Left kidney (tissue), 1 donor: ENCODE measurements at regions not wholly inside any gene's neighbourhood (a gene's known extent, or its start where the extent isn't known, plus 50 kb on each side); places are given as distances from the start of the nearest gene placed in this dataset.
"Not testable (repeated sequence)": the region's sequence is repeated elsewhere in the genome, so short reads cannot be mapped to it uniquely, and the experiment has no call there.

Source experiments
- DNase-seq: peaks from one replicate; pipeline ENCODE4 v3.0.0-alpha.2; 2013

GRCh38 chr2:195343942-195344530 is 313.0 kb upstream of the SLC39A10 start:
- DNase-seq, result no peak

DNA sequence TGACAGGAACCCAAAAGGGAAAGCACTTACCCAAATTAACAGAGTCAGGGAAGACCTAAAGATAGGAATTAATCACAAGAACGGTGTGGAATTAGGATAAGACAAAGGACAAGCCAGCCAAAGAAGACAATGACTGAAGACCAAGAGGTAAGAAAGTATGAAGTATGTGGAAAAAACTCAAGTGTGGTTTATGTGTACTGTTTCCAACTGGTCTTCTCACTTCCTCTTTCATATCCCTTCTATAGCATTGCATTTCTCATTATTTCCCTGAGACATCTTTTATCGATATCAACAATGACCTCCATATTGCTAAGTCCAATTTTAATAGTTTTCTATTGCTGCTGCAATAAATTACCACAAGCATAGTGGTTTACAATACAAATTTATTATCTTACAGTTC is 313.5 kb upstream of the SLC39A10 start:
- no peak for DNase-seq

DNA sequence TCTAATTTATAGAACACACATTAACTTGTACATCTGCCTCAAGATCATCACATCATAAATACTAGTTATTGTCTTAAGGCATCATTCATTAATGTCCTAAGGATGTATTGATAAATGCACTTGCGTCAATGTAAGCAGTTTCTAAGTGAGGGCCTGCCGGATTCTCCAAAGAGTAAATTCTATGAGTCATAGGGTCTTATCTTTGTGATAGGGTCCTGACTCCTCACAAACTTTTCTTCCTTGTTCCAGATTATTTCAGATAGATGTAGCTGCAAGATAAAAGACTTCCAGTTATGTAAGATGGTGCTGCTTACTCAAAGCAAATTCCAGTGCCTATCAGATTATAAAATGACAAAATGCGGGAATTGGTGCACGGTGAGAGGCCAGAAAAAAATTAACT is 315.0 kb upstream of the SLC39A10 start:
- DNase-seq, result no peak

GRCh38 chr2:195338856-195339255 is 318.2 kb upstream of the SLC39A10 start:
- DNase-seq, result no peak

GRCh38 chr2:195337597-195337996 is 319.4 kb upstream of the SLC39A10 start:
- DNase-seq, result no peak

- DNase-seq, result no peak
Measured at GRCh38 chr2:195333869-195334268, 323.2 kb upstream of the SLC39A10 start.

- DNase-seq, result no peak
Measured at GRCh38 chr2:195331966-195332365, 325.1 kb upstream of the SLC39A10 start.

DNA sequence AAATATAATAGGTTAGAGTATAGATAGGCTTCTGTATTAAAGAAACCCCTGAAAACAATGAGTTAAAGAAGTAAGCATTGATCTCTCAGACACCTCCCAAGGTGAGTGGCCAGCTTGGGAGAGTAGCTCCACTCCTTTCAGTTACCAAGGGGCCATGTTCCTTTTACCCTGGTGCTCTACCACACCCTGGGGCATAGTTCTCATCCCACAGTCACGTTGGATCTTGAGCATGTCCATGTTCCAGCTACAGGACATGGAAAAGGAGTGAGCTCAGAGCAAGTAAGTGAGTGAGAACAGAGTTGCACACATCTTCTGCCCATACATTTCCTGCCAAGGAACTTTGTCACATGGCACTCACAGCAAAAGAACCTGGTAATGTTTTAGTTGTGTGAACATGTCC is 325.9 kb upstream of the SLC39A10 start:
- no peak for DNase-seq

DNA sequence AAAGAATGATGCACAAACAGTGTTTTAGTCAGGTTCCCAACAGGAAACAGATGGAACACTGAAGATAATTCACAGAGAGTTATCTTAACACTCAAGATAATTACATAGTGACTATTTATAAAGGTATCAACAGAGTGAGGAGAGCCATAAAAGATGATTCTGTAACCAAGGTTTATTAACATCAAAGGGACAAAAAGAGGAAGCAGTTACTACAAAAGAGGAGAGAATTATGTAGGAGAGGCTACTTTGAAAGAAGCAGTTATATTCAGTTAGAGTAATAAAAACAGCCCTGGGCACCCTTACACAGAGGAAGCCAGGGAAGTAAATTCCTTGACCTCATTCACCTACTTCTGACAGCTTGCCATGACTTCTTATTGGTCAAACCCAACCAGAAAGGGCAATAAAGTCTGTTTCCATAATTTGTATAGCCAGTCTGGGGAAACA is 326.5 kb upstream of the SLC39A10 start:
- no peak for DNase-seq

DNA sequence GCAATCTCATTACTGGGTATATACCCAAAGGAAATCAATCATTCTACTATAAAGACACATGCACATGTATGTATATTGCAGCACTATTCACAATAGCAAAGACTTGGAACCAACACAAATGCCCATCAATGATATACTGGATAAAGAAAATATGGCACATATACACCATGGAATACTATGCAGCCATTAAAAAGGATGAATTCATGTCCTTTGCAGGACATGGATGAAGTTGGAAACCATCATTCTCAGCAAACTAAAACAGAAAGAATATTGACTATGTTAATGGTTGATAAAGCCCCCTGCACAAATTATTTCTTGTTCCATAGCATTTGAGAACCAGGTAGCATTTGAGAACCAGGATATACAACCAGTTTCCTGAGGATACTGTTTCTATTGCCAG is 327.2 kb upstream of the SLC39A10 start:
- not testable (repeated sequence) for DNase-seq

GRCh38 chr2:195326537-195326936 is 330.5 kb upstream of the SLC39A10 start:
- no peak for DNase-seq

- peak; percentile 30 for DNase-seq
Measured at GRCh38 chr2:195322324-195322723, 334.7 kb upstream of the SLC39A10 start.

DNA sequence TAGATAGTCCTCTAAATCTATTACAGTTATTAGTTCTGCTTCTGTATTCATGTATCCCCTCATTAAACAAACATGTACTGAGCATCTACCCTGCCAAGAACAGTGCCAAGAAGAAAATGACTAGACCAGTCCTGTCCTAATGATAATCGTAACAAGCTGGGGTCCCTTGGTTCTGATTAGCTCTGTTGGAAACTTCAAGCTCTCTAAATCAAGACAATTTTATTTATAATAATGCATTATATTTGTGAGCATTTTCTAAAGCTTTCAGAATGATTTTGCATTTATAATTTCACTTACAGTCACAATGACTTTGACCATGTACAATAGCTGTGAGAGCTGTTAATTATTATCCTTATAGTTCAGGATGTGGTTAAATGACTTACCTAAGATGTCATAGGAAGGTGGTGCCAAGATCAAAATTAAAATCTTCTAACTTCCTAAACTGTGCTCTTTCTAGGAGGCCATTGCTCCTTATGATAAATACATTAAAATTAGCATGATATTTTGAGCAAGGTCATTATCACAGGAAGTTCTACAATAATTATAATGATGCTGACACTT is 336.5 kb upstream of the SLC39A10 start:
- no peak for DNase-seq

DNA sequence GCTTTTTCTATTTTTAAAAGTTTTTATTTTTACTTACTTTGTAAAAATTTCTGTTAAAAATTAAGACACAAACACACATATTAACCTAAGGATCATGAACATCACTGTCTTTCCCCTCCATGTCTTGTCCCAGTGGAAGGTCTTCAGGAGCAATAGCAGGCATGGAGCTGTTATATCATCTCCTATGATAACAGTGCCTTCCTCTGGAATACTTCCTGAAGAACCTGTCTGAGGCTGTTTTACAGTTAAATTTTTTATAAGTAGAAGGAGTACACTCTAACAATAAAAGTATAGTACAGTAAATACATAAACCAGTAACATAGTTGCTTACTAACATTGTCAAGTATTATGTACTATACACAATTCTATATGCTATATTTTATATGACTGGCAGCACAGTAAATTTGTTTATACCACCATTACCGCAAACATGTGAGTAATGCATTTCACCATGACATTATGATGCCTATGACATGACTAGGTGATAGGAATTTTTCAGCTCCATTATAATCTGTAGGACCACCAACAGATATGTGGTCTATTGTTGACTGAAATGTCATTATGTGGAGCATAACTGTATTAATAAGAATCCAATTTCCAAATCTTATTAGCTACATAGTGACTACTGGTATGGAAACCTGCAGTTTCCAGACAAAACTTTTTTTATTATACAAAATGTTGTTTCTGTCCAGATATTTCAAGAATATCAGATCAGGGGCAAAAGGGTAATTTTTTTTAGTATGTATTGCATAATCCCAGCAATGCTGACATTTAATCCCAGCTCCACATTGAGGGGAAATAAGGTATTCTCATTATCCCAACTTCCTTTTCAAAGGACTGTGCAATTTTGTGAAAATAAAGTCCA is 337.2 kb upstream of the SLC39A10 start:
- DNase-seq, result no peak

DNA sequence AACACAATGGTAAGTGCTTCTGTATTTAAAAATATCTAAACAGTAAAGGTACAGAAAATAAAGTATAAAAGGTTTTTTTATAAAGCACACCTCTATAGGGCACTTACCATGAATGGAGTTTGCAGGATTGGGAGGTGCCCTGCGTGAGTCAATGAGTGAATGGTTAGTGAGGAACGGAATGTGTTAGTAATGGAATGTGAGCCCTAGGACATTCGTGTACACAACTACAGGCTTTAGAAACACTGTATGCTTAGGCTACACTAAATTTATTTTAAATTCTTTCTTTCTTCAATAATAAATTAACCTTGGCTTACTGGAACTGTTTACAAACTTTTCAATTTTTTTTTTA is 337.9 kb upstream of the SLC39A10 start:
- DNase-seq, result no peak

DNA sequence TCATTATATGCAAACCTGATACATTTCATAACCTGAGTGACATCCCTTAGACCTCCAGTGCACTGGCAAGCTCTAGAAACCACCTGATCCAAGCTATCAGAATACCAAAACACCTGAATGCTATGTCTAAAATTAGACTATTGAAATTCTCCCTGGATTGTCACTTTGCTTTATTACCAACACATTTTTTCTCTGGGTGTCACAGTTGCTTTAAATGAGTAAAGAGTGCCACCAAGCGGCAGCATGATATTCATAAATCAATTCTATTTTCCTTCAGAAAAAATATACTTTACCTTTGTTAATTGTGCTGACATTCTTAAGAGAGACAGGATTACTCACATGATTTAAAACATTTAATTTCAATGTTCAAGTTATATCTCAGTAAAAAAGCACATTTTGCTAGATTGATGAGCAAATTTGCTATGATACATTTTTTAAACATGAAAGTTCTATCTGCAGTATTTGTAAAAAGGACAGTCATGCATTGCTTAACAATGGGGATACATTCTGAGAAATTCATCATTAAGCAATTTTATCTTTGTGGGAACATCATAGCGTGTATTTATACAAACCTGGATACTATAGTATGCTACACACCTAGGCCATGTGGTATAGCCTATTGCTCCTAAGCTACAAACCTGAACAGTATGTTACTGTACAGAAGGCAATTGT is 338.4 kb upstream of the SLC39A10 start:
- peak; percentile 53 for DNase-seq

- no peak for DNase-seq
Measured at GRCh38 chr2:195317550-195317949, 339.5 kb upstream of the SLC39A10 start.

GRCh38 chr2:195316486-195316885 is 340.5 kb upstream of the SLC39A10 start:
- no peak for DNase-seq

DNA sequence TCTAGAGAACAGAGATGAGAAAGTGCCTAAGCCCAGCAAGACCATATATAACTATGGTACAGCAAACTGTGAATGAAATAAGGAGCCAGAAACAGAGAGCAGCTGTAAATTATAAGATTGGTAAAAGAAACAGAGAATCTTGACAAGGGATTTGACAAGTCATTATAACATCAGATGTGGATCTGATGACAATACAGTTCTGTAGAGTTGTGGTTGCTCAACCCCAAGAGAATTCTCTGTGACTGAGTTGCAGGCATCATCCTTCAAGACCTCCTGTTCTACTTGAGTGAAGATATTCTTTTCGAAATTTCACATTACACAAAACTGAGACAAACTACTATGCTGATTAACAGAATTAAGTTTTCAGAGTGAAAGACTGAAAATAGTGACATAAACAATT is 343.1 kb upstream of the SLC39A10 start:
- DNase-seq, result no peak

DNA sequence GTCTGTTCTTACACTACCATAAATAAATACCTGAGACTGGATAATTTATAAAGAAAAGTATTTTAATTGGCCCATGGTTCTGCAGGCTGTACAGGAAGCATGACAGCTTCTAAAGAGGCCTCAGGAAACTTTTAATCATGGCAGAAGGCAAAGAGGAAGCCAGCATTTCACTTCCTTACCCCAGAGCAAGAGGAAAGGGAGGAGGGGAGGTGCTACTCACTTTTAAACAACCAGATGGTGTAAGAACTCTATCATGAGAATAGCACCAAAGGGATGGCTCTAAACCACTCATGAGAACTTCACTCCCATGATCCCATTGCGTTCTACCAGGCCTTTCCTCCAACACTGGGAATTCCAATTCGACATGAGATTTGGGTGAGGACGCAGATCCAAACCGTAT is 344.4 kb upstream of the SLC39A10 start:
- no peak for DNase-seq

DNA sequence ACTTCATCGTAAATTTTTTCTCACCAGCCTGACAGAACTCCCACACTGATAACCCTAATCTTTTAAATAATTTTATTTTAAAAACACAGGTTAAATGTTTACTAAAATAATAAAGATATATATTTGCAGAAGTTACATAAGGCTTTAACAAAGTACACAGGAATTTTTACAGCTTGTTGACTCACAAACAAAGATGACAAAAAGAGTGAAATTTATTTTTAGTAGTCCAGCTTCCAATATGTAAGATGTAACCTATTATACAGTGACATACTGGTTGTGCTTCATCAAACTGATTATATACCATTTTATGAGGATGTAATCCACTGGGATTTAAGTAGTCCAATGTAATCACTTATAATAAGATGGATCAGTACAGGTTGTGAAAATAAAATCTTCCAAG is 348.9 kb upstream of the SLC39A10 start:
- no peak for DNase-seq

DNA sequence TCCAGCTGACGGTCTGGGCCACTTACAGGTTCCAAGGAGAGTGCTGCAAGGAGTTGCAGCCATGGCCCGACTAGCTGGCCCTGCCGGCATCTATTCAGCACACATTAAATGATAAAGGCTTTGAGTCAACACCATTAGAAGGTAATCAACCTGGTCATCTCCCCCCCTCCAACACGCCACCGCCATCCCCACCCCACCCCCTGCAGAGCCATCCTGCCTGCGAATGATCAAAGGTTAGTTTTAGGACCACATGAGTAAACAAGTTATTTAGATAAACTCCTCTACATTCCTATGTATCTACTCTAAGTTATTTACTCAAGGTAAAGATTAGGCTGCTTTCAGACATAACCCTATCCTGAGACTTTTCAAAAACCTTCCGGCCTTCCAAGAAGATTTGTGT is 349.3 kb upstream of the SLC39A10 start:
- DNase-seq, result no peak

DNA sequence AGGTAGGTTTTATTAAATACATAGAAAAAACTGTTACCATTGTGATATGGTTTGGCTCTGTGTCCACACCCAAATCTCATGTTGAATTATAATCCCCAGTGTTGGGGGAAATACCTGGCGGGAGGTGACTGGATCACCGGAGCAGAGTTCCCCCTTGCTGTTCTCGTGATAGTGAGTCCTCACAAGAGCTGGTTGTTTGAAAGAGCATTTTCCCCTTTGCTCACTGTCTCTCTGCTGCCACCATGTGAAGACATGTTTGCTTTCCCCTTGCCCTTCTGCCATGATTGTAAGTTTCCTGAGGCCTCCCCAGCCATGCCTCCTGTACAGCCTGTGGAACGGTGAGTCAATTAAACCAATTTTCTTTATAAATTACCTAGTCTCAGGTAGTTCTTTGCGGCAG is 352.7 kb upstream of the SLC39A10 start:
- DNase-seq, result no peak
